ENCODE measurements at regions not wholly inside any gene's neighbourhood (a gene's known extent, or its start where the extent isn't known, plus 50 kb on each side); places are given as distances from the start of the nearest gene placed in this dataset.

DNA sequence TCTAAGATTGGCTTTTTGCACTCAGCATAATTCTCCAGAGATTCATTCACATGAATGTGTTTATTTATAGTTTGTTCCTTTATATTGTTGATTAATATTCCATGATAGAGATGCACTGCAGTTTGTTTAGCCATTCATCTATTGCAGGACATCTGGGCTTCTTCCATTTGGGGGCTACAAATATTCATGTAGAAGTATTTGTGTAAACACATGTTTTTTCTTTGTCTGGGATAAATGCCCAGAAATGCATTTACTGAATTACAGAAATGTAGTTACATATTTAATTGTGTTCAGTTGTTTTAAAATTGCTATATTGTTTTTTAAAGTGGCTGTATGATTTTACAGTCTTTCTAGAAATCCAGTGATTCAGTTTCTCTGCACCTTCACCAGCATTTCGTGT, 635.0 kb downstream of the ZIC1 start:
- Histone ChIP-seq H4K20me1 (ENCODE audit: insufficient read depth, low read length) (no peaks in the 10 kb centered on the region), H3K27ac (ENCODE audit: insufficient read depth, low read length) (no peak overlapping the region), H3K4me1 (ENCODE audit: control insufficient read depth, insufficient read depth, low read length) (no peaks in the 10 kb centered on the region), H3K23ac (ENCODE audit: low read depth, low read length) (no peak overlapping the region), H3K9me3 (ENCODE audit: control insufficient read depth, insufficient read depth, low read length) (no peaks in the 10 kb centered on the region), H2AK9ac (replicated peaks; ENCODE audit: low read depth, low read length, poor library complexity) (no peak overlapping the region), H2BK120ac (ENCODE audit: low read depth, low read length) (no peak overlapping the region), H3K36me3 (ENCODE audit: control insufficient read depth, insufficient read depth, low read length) (no peaks in the 10 kb centered on the region), H3K79me1 (ENCODE audit: low read depth in 1 of 2, low read length in 2 of 2) (no peaks in the 10 kb centered on the region), H4K91ac (ENCODE audit: insufficient read depth, low read depth, low read length) (no peak overlapping the region), H3K4me2 (ENCODE audit: low read depth, low read length) (no peak overlapping the region), H3K27me3 (ENCODE audit: control insufficient read depth, insufficient read depth, low read length) (no peaks in the 10 kb centered on the region), H2AFZ (replicated peaks; ENCODE audit: low read length, poor library complexity) (no peak overlapping the region), H3K4me3 (ENCODE audit: insufficient read depth, low read depth, low read length) (no peak overlapping the region), H3K4ac (ENCODE audit: low read depth, low read length) (no peak overlapping the region), H3K9ac (ENCODE audit: low read depth, low read length) (no peak overlapping the region), H2BK5ac (ENCODE audit: low read depth, low read length, poor library complexity, severe bottlenecking) (no peak overlapping the region), H3K9me1 (ENCODE audit: insufficient read depth, low read length) (no peaks in the 10 kb centered on the region), H3K56ac (ENCODE audit: extremely low read depth, insufficient read depth, low read length) (no peak overlapping the region), H4K8ac (ENCODE audit: low read depth in 2 of 2, low read length in 2 of 2) (no peak overlapping the region), H2AK5ac (ENCODE audit: low read depth, low read length) (no peak overlapping the region), H2BK20ac (ENCODE audit: low read depth, low read length) (no peak overlapping the region), H2BK15ac (ENCODE audit: low read depth, low read length) (no peak overlapping the region), H4K5ac (ENCODE audit: low read depth, low read length) (no peak overlapping the region), H3K18ac (ENCODE audit: low read depth, low read length) (no peak overlapping the region), H3K14ac (replicated peaks; ENCODE audit: low read depth, low read length) (no peak overlapping the region)
- intact Hi-C loops (cut with micrococcal nuclease) (no loop called here), dilution Hi-C loops (cut with HindIII; ENCODE audit: low sequenced_read_pairs, unreplicated experiment) (no loop called here), in situ Hi-C loops (cut with MboI; ENCODE audit: low sequenced_read_pairs) (no loop called here)
- no peak for ATAC-seq (ENCODE audit: low read depth)
- TF ChIP-seq SMC3 (IDR thresholded peaks at IDR 0.05; ENCODE audit: low read depth, low read length) (no peak), RFX5 (IDR thresholded peaks at IDR 0.05; ENCODE audit: low read depth, low read length) (no peak), MXI1 (IDR thresholded peaks at IDR 0.05; ENCODE audit: borderline replicate concordance, low read depth, low read length) (no peak)
- TF ChIP-seq, protein P1, sequence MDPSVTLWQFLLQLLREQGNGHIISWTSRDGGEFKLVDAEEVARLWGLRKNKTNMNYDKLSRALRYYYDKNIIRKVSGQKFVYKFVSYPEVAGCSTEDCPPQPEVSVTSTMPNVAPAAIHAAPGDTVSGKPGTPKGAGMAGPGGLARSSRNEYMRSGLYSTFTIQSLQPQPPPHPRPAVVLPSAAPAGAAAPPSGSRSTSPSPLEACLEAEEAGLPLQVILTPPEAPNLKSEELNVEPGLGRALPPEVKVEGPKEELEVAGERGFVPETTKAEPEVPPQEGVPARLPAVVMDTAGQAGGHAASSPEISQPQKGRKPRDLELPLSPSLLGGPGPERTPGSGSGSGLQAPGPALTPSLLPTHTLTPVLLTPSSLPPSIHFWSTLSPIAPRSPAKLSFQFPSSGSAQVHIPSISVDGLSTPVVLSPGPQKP (IDR thresholded peaks at IDR 0.05; ENCODE audit: borderline replicate concordance, low read depth, low read length), result no peak
- POLR2A ChIA-PET (ENCODE audit: unreplicated experiment), result no interaction called here
- no TSS peak for BruUV-seq (replicated peaks)
- CTCF ChIA-PET, result no interaction called here
- no CpG with 5 or more reads among the region's 1 CpG for WGBS, 2 experiments (ENCODE audit: extremely low coverage in 2 of 2, insufficient read length in 1 of 2)
- no peak for DNase-seq

Measured in IMR-90 (cell line).